Naive B cell (primary cell): ENCODE measurements at regions not wholly inside any gene's neighbourhood (a gene's known extent, or its start where the extent isn't known, plus 50 kb on each side); places are given as distances from the start of the nearest gene placed in this dataset.
A peak's percentile ranks its signal among the peaks of the same experiment; 100 is the strongest.

Experiments used
- ATAC-seq, 2 donors: fragments of 150-1000 bp; cut with Tn5 transposase; 2 replicates each; pipeline ENCODE4 v1.10.0; 2021; ENCODE audit warnings: low read depth in 2 of 2, mild to moderate bottlenecking in 2 of 2, moderate library complexity in 2 of 2
- DNase-seq: peaks from one replicate; pipeline ENCODE4 v3.0.0; 2022
- H3K27ac Mint-ChIP-seq, 6 donors: one replicate each; pipeline ENCODE4 v1.8.0; 2020 to 2022; ENCODE audit warnings: mild to moderate bottlenecking in 6 of 6, mixed read lengths in 6 of 6, moderate library complexity in 5 of 6, inconsistent platforms in 2 of 6
- H3K27me3 Mint-ChIP-seq, 3 donors: one replicate each; pipeline ENCODE4 v1.8.0; 2021 to 2022; ENCODE audit warnings: mixed read lengths in 3 of 3, mild to moderate bottlenecking in 1 of 3
- H3K36me3 Mint-ChIP-seq, 2 donors: one replicate each; pipeline ENCODE4 v1.8.0; 2020 to 2022; ENCODE audit warnings: mixed read lengths in 2 of 2, inconsistent platforms in 1 of 2, mild to moderate bottlenecking in 1 of 2
- H3K4me1 Mint-ChIP-seq, 3 donors: one replicate each; pipeline ENCODE4 v1.8.0; 2020 to 2022; ENCODE audit warnings: mixed read lengths in 3 of 3, inconsistent platforms in 1 of 3, mild to moderate bottlenecking in 1 of 3, moderate library complexity in 1 of 3
- H3K4me3 Mint-ChIP-seq, 8 donors: one replicate each; pipeline ENCODE4 v1.8.0; 2020 to 2022; ENCODE audit warnings: mild to moderate bottlenecking in 8 of 8, mixed read lengths in 8 of 8, moderate library complexity in 8 of 8, inconsistent platforms in 2 of 8
- H3K9me3 Mint-ChIP-seq, 7 donors: one replicate each; pipeline ENCODE4 v1.8.0; 2020 to 2022; ENCODE audit warnings: mixed read lengths in 7 of 7, mild to moderate bottlenecking in 5 of 7, inconsistent platforms in 2 of 7, moderate library complexity in 1 of 7

- Mint-ChIP-seq H3K27me3 (no peaks in the 10 kb centered on the region), H3K4me3 (no peak overlapping the region), H3K36me3 (no peaks in the 10 kb centered on the region), H3K4me1 (peaks cover 4 to 38% (median 13%) of the 10 kb centered on the region in 3 donors), H3K9me3 (peaks cover 0 to 2% (median 0%) of the 10 kb centered on the region in 7 donors), H3K27ac (no peak overlapping the region)
- ATAC-seq (no peak), DNase-seq (no peak)
These were observed 296.3 kb downstream of the BRD1 start for GRCh38 chr22:49531368-49531791.

GRCh38 chr22:49530671-49531367 is 296.9 kb downstream of the BRD1 start:
- Mint-ChIP-seq H3K27ac (peak overlapping the region in 1 of 6 donors; percentile 22), H3K36me3 (no peaks in the 10 kb centered on the region), H3K9me3 (peaks cover 0 to 2% (median 0%) of the 10 kb centered on the region in 7 donors), H3K27me3 (no peaks in the 10 kb centered on the region), H3K4me1 (peaks cover 4 to 44% (median 13%) of the 10 kb centered on the region in 3 donors), H3K4me3 (no peak overlapping the region)
- ATAC-seq: no peak
- DNase-seq: no peak

DNA sequence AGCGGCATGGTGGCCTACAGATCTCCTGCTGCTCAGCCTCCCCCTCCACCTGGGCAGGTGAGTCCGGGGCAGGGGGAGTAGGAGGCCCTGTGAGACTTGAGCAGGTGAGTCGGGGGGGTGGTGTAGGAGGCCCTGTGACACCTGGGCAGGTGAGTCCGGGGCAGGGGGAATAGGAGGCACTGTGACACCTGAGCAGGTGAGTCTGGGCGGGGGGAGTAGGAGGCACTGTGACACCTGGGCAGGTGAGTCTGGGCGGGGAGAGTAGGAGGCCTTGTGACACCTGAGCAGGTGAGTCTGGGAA is 299.3 kb downstream of the BRD1 start:
- peaks cover 4 to 44% (median 16%) of the 10 kb centered on the region in 3 donors for H3K4me1 Mint-ChIP-seq
- peaks cover 0 to 5% (median 0%) of the 10 kb centered on the region in 7 donors for H3K9me3 Mint-ChIP-seq
- DNase-seq (no peak), ATAC-seq (no peak)
- H3K27me3 Mint-ChIP-seq: no peaks in the 10 kb centered on the region
- no peaks in the 10 kb centered on the region for H3K36me3 Mint-ChIP-seq
- H3K27ac Mint-ChIP-seq: no peak overlapping the region
- H3K4me3 Mint-ChIP-seq: peak overlapping the region in 1 of 8 donors; percentile 54

DNA sequence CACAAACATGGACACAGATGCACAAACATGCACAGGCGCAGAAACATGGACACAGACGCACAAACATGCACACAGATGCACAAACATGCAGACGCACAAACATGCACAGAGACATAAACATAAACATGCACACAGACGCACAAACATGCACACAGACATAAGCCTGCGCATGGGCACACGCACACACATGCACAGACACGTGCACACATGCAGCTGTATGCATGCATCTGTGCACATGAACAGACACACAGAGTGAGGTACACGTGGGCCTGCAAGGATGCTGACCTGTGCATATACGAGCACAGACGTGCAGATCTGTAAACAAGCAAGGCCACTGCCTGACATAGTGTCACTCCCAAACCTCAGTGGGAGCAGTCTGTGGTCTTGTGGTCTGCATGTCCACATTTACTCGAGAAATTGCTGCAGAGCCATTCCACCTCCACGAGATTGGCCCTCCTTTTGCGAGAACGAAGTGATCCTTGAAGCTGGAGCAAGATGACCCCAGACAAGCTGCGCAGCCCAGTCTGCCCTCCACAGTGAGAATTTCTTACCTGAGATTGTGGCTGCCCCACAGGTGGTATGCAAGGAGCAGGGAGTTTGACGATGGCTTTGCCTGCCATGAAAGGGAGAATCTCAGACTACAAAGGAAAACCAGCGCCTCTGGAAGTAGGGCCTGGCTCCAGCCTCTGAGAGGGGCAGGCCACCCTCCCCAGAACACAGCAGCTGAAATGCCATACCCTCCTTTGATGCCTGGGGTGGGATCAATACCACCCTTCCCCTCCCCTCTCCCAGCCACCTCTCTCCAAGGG is 299.9 kb downstream of the BRD1 start:
- H3K27me3 Mint-ChIP-seq: no peaks in the 10 kb centered on the region
- peaks cover 0 to 5% (median 0%) of the 10 kb centered on the region in 7 donors for H3K9me3 Mint-ChIP-seq
- H3K4me3 Mint-ChIP-seq: no peak overlapping the region
- H3K27ac Mint-ChIP-seq: no peak overlapping the region
- no peaks in the 10 kb centered on the region for H3K36me3 Mint-ChIP-seq
- DNase-seq: no peak
- ATAC-seq: no peak
- peaks cover 4 to 44% (median 17%) of the 10 kb centered on the region in 3 donors for H3K4me1 Mint-ChIP-seq

DNA sequence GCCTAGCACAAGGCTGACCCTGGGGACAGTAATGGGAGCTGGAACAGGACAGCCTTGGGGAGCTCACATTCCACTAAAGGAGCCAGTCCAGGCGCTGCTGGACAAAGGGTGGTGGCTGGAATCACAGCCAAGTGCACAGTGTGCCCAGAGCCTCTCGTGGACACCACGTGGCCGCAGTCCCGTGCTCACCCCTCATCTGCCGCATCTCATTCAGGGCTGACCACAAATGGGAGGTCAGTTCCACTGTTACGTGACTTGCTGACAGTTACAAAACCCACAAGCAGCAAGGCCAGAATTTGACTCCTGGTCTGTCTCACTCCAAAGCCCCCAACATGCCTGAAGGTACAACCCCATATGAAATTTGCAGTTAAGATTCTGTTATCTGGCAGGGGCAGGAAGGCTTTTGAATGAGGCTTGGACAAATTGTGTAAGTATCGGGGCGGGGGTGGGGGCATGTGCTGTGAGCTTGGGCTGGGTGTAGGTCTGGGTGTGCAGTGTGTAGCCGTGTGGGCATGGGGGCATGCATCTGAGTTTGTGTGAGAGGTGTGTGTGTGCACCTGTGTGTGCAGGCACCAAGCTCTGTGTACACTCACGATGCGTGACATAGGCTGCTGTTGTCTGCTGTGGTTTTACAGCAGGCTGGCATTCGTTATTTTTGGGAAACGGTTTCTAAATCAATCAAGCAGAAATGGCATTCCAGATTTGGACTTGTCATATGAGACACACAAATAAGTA is 301.7 kb downstream of the BRD1 start:
- ATAC-seq (no peak), DNase-seq (no peak)
- Mint-ChIP-seq H3K4me1 (peaks cover 0 to 44% (median 14%) of the 10 kb centered on the region in 3 donors), H3K27me3 (no peaks in the 10 kb centered on the region), H3K27ac (peak overlapping the region in 1 of 6 donors; percentile 24), H3K9me3 (peaks cover 0 to 5% (median 0%) of the 10 kb centered on the region in 7 donors), H3K4me3 (peak overlapping the region in 1 of 8 donors; percentile 38), H3K36me3 (no peaks in the 10 kb centered on the region)

- no peaks in the 10 kb centered on the region for H3K27me3 Mint-ChIP-seq
These were observed 302.3 kb downstream of the BRD1 start for GRCh38 chr22:49525360-49525759.

GRCh38 chr22:49524362-49524761 is 303.3 kb downstream of the BRD1 start:
- Mint-ChIP-seq H3K4me3 (no peak overlapping the region), H3K4me1 (peaks cover 0 to 44% (median 14%) of the 10 kb centered on the region in 3 donors), H3K27me3 (no peaks in the 10 kb centered on the region), H3K27ac (no peak overlapping the region), H3K36me3 (no peaks in the 10 kb centered on the region), H3K9me3 (peaks cover 0 to 4% (median 0%) of the 10 kb centered on the region in 7 donors)
- ATAC-seq (no peak), DNase-seq (no peak)

More at GRCh38 chr22:49525360-49525759, 302.3 kb downstream of the BRD1 start:
- Mint-ChIP-seq H3K4me3 (no peak overlapping the region), H3K27ac (no peak overlapping the region), H3K36me3 (no peaks in the 10 kb centered on the region), H3K4me1 (peaks cover 0 to 44% (median 14%) of the 10 kb centered on the region in 3 donors), H3K9me3 (peaks cover 0 to 5% (median 0%) of the 10 kb centered on the region in 7 donors)
- ATAC-seq (no peak), DNase-seq (no peak)

DNA sequence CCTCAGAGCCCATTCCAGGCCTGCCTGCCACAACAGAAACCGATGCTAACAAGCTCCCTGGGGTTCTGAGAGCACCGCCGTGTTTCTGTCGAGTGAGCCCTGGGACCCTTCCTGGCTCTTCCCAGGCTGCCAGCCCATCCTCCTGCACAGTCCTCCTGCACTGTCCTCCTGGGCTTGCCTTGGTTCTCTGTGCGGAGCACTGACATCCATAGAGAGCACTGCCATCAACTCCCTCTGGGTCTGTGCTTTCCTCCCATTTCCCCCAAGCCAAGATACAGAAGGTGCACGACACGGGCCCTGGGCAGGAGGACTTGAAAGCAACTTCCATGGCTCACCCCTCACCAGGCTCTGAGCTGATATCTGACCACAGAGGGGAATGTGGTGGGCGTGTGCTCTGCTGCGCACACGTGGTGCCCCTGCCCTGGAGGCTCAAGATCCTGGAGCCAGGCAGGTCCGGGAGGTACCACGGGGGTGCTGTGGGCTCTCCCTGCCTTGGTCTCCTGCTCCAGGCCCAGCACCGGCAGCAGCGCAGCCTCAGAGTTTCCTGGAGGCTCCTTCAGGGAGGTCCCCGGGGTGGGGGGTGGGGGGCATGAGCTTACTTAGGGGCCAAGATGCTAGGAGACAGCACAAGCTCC is 304.2 kb downstream of the BRD1 start:
- Mint-ChIP-seq H3K27me3 (no peaks in the 10 kb centered on the region), H3K36me3 (no peaks in the 10 kb centered on the region), H3K9me3 (peaks cover 0 to 4% (median 0%) of the 10 kb centered on the region in 7 donors), H3K27ac (no peak overlapping the region), H3K4me1 (peaks cover 0 to 39% (median 14%) of the 10 kb centered on the region in 3 donors), H3K4me3 (no peak overlapping the region)
- DNase-seq (no peak), ATAC-seq (no peak)

DNA sequence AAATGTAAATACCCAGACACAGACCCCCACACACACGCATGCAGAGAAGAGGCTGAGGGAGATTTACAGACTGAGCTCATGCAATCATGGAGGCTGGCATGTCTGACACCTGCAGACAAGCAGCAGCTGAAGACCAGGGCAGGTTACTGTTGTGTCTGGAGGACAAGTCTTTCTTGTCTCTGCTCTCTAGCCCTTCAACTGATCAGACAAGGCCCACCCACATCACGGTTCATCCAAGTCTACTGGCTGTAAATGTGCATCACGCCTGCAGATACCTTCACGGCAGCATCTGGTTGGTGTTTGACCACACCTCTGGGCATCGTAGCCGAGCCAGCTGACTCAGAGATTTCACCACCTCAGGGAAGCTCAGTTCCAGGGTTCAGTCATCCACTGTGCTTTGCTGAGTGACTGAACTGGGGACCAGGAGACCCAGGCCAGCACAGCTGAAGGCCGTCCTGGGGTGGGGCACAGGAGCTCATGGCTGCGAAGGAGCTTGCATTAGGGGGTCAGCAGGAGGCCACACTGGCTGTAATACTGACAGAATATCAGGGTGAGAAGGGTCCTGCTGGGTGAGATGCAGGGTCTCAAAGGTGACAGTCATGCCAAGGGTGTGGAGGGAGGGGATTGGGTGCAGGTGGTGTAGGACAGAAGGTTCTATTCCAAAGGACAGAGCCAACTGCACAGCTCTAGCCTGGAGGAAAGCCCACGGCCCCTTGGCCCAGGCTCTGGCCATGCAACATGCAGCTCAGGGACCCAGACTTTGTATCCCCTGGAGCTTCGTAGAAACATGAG is 304.9 kb downstream of the BRD1 start:
- ATAC-seq: no peak
- no peak overlapping the region for H3K27ac Mint-ChIP-seq
- no peaks in the 10 kb centered on the region for H3K27me3 Mint-ChIP-seq

GRCh38 chr22:49521787-49522224 is 305.9 kb downstream of the BRD1 start:
- H3K36me3 Mint-ChIP-seq: no peaks in the 10 kb centered on the region
- DNase-seq: no peak
- ATAC-seq: no peak
- H3K9me3 Mint-ChIP-seq: peaks cover 0 to 4% (median 0%) of the 10 kb centered on the region in 7 donors
- peak overlapping the region in 1 of 6 donors; percentile 47 for H3K27ac Mint-ChIP-seq
- H3K27me3 Mint-ChIP-seq: no peaks in the 10 kb centered on the region
- peaks cover 0 to 29% (median 7%) of the 10 kb centered on the region in 3 donors for H3K4me1 Mint-ChIP-seq
- H3K4me3 Mint-ChIP-seq: no peak overlapping the region

More for the DNA sequence above, 304.9 kb downstream of the BRD1 start:
- DNase-seq: no peak
- Mint-ChIP-seq H3K4me1 (peaks cover 0 to 36% (median 12%) of the 10 kb centered on the region in 3 donors), H3K9me3 (peaks cover 0 to 4% (median 0%) of the 10 kb centered on the region in 7 donors), H3K36me3 (no peaks in the 10 kb centered on the region), H3K4me3 (peak overlapping the region in 1 of 8 donors; percentile 47)

DNA sequence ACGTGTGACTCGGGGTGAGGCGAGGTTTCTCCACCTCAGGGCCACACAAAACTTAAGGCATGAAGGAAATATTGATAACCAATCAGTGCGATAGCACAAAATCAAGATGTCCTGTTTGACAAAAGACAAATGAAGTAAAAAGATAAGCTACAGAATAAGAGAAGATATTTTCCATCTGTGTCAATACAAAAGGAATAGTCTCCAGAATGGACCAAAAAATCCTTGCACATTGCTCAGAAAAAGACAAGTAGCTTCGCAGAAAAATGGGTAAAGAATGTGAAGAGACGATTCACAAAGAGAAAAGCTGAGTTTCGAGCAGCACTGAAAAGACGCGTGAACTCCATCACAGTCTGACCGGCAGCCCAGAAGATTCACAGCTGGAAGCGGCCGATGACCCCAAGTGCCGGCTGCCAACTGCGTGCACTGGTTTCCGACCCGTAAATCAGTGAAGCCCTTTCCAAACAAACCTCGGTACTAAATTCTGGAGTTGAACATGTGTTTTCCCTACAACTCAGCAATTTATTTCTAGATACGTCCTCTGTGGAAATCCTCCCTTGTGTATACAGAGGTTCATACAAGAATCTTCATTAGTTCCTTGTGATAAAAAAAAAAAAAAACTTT is 308.4 kb downstream of the BRD1 start:
- no peak overlapping the region for H3K27ac Mint-ChIP-seq
- peaks cover 0 to 14% (median 14%) of the 10 kb centered on the region in 3 donors for H3K4me1 Mint-ChIP-seq
- ATAC-seq (no peak), DNase-seq (no peak)
- no peaks in the 10 kb centered on the region for H3K36me3 Mint-ChIP-seq
- no peaks in the 10 kb centered on the region for H3K27me3 Mint-ChIP-seq
- no peak overlapping the region for H3K4me3 Mint-ChIP-seq
- peaks cover 0 to 4% (median 0%) of the 10 kb centered on the region in 7 donors for H3K9me3 Mint-ChIP-seq

- H3K4me3 Mint-ChIP-seq: no peak overlapping the region
- no peak overlapping the region for H3K27ac Mint-ChIP-seq
- ATAC-seq: no peak
- H3K27me3 Mint-ChIP-seq: no peaks in the 10 kb centered on the region
- H3K36me3 Mint-ChIP-seq: no peaks in the 10 kb centered on the region
- peaks cover 5 to 19% (median 17%) of the 10 kb centered on the region in 3 donors for H3K4me1 Mint-ChIP-seq
- no peak for DNase-seq
- peaks cover 0 to 8% (median 4%) of the 10 kb centered on the region in 7 donors for H3K9me3 Mint-ChIP-seq
These were observed 309.2 kb downstream of the BRD1 start for GRCh38 chr22:49518436-49518970.
